Rectal smooth muscle tissue (tissue), 1 donor: ENCODE measurements at regions not wholly inside any gene's neighbourhood (a gene's known extent, or its start where the extent isn't known, plus 50 kb on each side); places are given as distances from the start of the nearest gene placed in this dataset.
"Not testable (repeated sequence)": the region's sequence is repeated elsewhere in the genome, so short reads cannot be mapped to it uniquely, and the experiment has no call there.

Experiments
- H3K27ac ChIP-seq: one replicate; pipeline ENCODE4 v1.7.0; 2013; ENCODE audit warnings: low read depth, low read length, inconsistent platforms
- H3K27me3 ChIP-seq: one replicate; pipeline ENCODE4 v1.7.0; 2013; ENCODE audit warnings: low read length; ENCODE audit not compliant: control insufficient read depth, insufficient read depth
- H3K36me3 ChIP-seq: one replicate; pipeline ENCODE4 v1.7.0; 2013; ENCODE audit warnings: low read length; ENCODE audit not compliant: control insufficient read depth, insufficient read depth
- H3K4me1 ChIP-seq: one replicate; pipeline ENCODE4 v1.7.0; 2013; ENCODE audit warnings: low read length; ENCODE audit not compliant: control insufficient read depth, insufficient read depth
- H3K4me3 ChIP-seq: one replicate; pipeline ENCODE4 v1.7.0; 2013; ENCODE audit warnings: low read length
- H3K9ac ChIP-seq: one replicate; pipeline ENCODE4 v1.7.0; 2013; ENCODE audit warnings: low read length

- H3K4me1 ChIP-seq, result peaks cover 17% of the 10 kb centered on the region
- H3K27ac ChIP-seq, result no peak overlapping the region
- H3K4me3 ChIP-seq, result no peak overlapping the region
- no peaks in the 10 kb centered on the region for H3K36me3 ChIP-seq
- no peak overlapping the region for H3K9ac ChIP-seq
- no peaks in the 10 kb centered on the region for H3K27me3 ChIP-seq
Observed at GRCh38 chr5:124910354-124911016, 164.0 kb upstream of the ZNF608 start.

DNA sequence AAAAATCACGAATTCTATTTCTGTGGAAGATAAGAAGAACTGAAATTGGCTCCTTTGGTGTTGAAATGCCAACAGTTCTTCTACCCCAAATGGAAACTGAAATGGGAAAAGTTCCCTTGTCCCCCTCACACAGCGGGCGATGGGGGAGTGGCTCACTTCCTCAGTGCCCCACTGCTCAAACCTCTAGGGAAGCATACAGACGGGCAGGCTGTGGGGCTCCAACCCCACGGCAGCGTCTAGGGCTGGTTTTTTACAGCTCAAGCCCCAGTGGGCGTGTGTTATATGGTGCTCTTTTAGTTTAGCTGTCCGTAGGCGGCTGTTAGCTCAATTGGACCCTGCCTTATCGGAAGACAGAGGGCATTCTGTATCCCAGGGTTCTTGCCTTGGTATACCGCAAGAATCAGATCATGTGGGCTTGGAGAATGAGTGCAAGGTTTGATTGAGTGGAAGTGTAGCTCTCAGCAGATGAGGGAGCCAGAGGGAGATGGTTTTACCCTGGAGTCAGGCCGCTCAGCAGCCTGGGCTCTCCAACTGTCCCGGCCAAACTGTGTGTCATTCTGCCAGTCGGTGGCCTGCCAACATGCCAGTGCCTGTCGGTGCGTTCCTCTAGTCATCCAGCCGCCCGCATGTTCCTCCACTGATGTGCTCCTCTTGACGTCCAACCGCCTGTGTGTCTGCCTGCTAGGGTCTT is 166.3 kb upstream of the ZNF608 start:
- no peak overlapping the region for H3K4me3 ChIP-seq

DNA sequence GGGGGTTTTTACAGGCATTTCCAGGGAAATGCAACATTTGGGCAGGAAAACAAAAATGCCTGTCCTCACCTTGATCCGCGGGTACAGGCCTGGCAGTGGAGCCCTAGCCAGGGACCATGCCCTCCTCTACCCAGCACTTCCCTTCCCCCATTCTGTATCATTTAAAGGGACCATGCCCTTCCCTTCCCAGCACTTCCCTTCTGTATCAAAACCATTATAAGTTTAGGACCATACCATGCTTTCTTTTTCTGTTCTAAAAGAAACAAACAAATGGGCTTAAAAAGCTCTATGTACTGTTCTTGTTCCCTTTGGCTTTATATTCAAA is 166.9 kb upstream of the ZNF608 start:
- Histone ChIP-seq H3K27me3 (no peaks in the 10 kb centered on the region), H3K9ac (no peak overlapping the region), H3K27ac (no peak overlapping the region), H3K4me1 (peaks cover 7% of the 10 kb centered on the region), H3K36me3 (no peaks in the 10 kb centered on the region), H3K4me3 (no peak overlapping the region)

More for the DNA sequence above, 166.3 kb upstream of the ZNF608 start:
- Histone ChIP-seq H3K4me1 (peaks cover 7% of the 10 kb centered on the region), H3K27me3 (no peaks in the 10 kb centered on the region), H3K9ac (no peak overlapping the region), H3K36me3 (no peaks in the 10 kb centered on the region), H3K27ac (no peak overlapping the region)

- H3K4me1 ChIP-seq, H3K4me3 ChIP-seq, H3K36me3 ChIP-seq, H3K27ac ChIP-seq, H3K9ac ChIP-seq, H3K27me3 ChIP-seq: not testable (repeated sequence)
Observed at GRCh38 chr5:124916313-124916712, 169.9 kb upstream of the ZNF608 start.

DNA sequence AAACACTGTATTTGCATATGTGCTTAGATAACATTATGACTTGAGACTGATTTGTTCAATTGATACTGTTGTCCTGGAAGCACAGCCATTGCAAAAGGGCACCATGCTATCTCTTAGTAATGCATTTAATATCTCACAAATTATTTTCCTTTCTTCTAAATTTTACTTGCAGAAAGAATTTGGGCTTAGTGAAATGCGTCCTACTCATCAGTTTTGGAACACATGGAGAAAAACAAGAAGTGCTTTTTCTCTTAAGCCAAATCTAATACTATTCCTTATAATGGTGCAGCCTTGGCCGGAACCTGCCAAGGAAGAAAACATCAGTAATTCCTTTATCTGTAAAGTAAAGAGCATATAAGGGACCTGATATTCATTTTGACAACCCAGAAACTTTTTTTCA is 172.2 kb upstream of the ZNF608 start:
- H3K27ac ChIP-seq, result no peak overlapping the region
- peaks cover 13% of the 10 kb centered on the region for H3K4me1 ChIP-seq
- no peaks in the 10 kb centered on the region for H3K36me3 ChIP-seq
- H3K27me3 ChIP-seq, result no peaks in the 10 kb centered on the region
- H3K9ac ChIP-seq, result no peak overlapping the region
- no peak overlapping the region for H3K4me3 ChIP-seq

- no peaks in the 10 kb centered on the region for H3K36me3 ChIP-seq
Observed at GRCh38 chr5:124919076-124919475, 172.6 kb upstream of the ZNF608 start.

GRCh38 chr5:124919747-124920525 is 173.5 kb upstream of the ZNF608 start:
- Histone ChIP-seq H3K4me3 (no peak overlapping the region), H3K27ac (no peak overlapping the region), H3K36me3 (no peaks in the 10 kb centered on the region), H3K9ac (no peak overlapping the region), H3K27me3 (no peaks in the 10 kb centered on the region), H3K4me1 (peaks cover 13% of the 10 kb centered on the region)

More at GRCh38 chr5:124919076-124919475, 172.6 kb upstream of the ZNF608 start:
- Histone ChIP-seq H3K4me1 (peaks cover 13% of the 10 kb centered on the region), H3K27me3 (no peaks in the 10 kb centered on the region), H3K9ac (no peak overlapping the region), H3K4me3 (no peak overlapping the region), H3K27ac (no peak overlapping the region)

DNA sequence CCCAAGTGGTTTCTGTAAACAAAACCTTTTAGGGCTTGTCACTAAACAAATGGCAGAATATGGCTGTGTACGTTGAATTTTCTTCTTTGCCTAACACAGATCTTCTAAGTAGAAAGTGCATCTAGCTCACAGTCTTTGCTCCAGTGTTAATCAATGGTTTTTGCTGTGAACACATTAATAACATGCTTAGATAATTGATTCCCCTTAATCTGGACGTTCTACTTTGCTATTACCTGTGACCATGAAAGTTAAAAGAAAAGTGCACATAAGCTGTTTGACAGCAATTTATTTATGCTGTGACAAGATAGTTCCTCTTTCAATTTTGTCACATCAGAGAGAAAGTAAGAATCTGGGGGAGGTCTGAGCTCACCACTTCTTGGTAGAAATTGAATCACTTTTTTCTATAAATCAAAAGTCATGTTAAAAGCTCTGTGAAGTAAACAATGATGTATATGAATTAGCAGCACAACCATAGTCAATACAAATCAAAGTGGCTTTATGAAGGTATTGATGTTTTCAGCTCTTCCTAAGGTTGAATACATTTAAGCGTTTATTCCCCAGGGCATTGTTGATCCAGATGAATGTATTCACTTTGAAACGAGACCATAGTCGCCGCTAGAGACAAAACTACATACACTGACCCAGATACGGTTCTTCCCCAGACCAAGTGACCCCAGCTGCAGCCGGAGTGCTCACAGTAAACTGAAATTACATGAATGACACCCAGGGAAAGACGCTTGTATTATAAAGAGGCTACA is 174.6 kb upstream of the ZNF608 start:
- H3K27ac ChIP-seq, result no peak overlapping the region

DNA sequence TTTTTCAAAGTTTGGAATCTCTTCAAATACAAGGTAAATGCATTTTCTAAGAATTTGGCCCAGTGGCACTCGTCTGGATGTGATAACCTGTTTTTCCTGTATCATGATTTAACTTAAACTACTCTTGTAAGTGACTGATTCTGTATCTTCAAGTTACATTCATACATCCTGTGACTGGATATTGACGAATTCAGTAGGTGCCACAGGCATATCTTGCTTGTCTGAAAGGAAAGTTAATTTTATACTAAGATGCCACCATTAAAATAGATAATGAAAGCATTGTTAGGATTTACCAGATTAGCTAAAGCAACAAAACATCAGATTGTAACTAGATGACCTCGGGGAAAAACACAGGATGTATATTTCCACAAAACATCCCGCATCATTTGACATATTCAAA is 175.3 kb upstream of the ZNF608 start:
- Histone ChIP-seq H3K4me3 (no peak overlapping the region), H3K4me1 (peaks cover 13% of the 10 kb centered on the region), H3K27me3 (no peaks in the 10 kb centered on the region), H3K9ac (no peak overlapping the region), H3K36me3 (no peaks in the 10 kb centered on the region), H3K27ac (no peak overlapping the region)

More for the DNA sequence above, 174.6 kb upstream of the ZNF608 start:
- H3K4me3 ChIP-seq, result no peak overlapping the region
- H3K36me3 ChIP-seq, result no peaks in the 10 kb centered on the region
- no peak overlapping the region for H3K9ac ChIP-seq
- no peaks in the 10 kb centered on the region for H3K27me3 ChIP-seq
- H3K4me1 ChIP-seq, result peaks cover 13% of the 10 kb centered on the region

DNA sequence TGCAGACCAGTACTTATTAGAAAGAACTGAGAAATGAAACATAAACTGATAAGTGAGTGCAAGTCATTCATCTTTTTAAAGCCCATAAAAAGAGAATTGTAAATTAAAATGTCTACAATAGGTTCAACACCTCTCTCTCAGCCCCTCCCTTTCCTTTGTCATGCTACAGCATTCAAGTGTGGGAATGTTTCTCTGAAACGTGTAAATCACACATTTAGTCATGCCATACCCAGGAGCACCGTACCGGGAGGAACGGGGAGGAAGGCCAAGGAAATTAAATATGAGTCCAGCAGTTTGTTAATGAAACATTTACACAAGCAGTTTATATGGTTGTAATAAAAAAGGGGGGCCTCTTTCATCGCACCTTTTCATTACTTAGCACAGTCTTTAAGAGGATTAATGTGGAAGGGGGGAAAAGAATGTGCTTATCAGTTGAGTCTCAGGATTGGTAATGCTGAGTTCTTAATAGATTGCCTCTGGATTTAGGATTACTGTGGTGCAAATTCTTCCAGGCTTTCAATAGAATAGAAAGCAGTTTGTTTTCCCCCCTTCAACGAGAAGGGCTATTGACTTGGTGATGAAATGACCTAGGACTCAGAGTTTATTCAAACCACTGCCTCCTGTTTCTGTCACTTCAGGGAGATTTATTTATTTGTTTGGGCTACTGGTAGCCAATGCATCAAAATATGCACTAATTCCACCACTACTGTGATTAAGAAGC is 176.0 kb upstream of the ZNF608 start:
- H3K9ac ChIP-seq, result no peak overlapping the region
- H3K4me1 ChIP-seq, result peaks cover 13% of the 10 kb centered on the region
- no peak overlapping the region for H3K4me3 ChIP-seq
- no peaks in the 10 kb centered on the region for H3K36me3 ChIP-seq
- no peak overlapping the region for H3K27ac ChIP-seq
- no peaks in the 10 kb centered on the region for H3K27me3 ChIP-seq

DNA sequence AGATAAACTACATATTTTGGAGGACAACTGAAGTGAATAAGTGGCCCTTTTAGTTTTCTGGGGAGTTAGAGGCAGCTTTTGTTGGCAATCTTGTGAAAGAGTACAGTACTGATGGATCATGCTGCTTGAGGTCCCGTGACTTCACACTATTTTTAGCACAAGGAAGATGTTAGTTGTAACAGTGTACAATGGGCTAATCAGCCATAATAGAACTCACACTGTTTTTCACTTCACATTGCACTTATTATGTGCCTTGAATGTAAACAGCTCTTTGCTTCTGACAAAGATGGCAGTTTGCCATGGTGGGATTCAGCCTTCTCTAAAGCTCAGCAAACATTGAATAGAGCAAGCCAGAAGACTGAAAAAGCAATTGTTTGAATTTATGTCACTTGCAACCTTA is 176.7 kb upstream of the ZNF608 start:
- Histone ChIP-seq H3K4me1 (peaks cover 13% of the 10 kb centered on the region), H3K27me3 (no peaks in the 10 kb centered on the region), H3K27ac (no peak overlapping the region), H3K9ac (no peak overlapping the region), H3K36me3 (no peaks in the 10 kb centered on the region), H3K4me3 (no peak overlapping the region)

DNA sequence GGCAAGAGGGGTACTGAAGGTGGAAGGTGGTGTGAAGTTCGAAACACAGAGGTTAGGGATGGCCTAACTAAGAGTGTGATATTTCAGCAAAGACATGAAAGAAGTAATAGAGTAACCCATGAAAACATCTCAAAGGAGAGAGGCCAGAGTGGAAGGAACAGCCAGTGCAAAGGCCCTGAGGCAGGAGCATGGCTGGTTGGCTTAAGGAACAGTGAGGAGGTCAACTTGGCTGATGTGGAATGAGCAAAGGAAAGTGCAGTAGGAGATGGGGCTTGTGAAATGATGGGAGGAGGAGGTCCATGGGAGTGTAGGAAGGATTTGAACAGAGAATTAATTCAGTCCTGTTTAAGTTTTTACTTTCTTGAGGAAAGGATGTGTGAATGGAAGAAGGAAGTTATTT is 178.3 kb upstream of the ZNF608 start:
- no peak overlapping the region for H3K4me3 ChIP-seq
- peaks cover 13% of the 10 kb centered on the region for H3K4me1 ChIP-seq
- no peaks in the 10 kb centered on the region for H3K27me3 ChIP-seq
- H3K36me3 ChIP-seq, result no peaks in the 10 kb centered on the region
- no peak overlapping the region for H3K9ac ChIP-seq
- H3K27ac ChIP-seq, result no peak overlapping the region
